SK-N-SH (cell line): ENCODE measurements at regions not wholly inside any gene's neighbourhood (a gene's known extent, or its start where the extent isn't known, plus 50 kb on each side); places are given as distances from the start of the nearest gene placed in this dataset.

ENCODE experiments used
- CTCF ChIA-PET: fragments of 300-600, 350-600 bp; formaldehyde crosslinking; extraction: SDS; loops from one replicate; lab custom pipeline; 2021; lab: Yijun Ruan, JAX
- POLR2A ChIA-PET: fragments of 350-600 bp; sonication (Branson Sonifier 250); formaldehyde crosslinking; extraction: SDS; loops from one replicate; lab custom pipeline; 2020; ENCODE audit warnings: antibody characterized with exemption, inconsistent platforms; lab: Yijun Ruan, JAX
- DNase-seq: peaks from one replicate; pipeline ENCODE4 v3.0.0; 2012
- H2AFZ ChIP-seq: fragments of 200-600 bp; sonication (generic); 2 replicates; pipeline ENCODE4 v1.8.1; 2016; ENCODE audit warnings: antibody characterized with exemption, mild to moderate bottlenecking, low read depth
- H3F3A ChIP-seq: fragments of 200-600 bp; sonication (generic); replicated peaks from 2 replicates; pipeline ENCODE3; 2016; ENCODE audit warnings: antibody characterized with exemption, mild to moderate bottlenecking; ENCODE audit not compliant: insufficient read depth
- H3K27ac ChIP-seq, 2 experiments: fragments of 200-500 bp in 1 of 2; fragments of 200-600 bp in 1 of 2; sonication (Bioruptor generic) in 1 of 2; sonication (generic), shearing (Covaris generic) in 1 of 2; 2 replicates each; pipeline versions ENCODE4 v1.5.1 to v1.6.1; 2014 to 2016; ENCODE audit warnings: low read depth in 2 of 2, inconsistent platforms in 1 of 2, low read length in 1 of 2, mild to moderate bottlenecking in 1 of 2, mixed read lengths in 1 of 2
- H3K27me3 ChIP-seq: fragments of 200-600 bp; sonication (generic), shearing (Covaris generic); 2 replicates; pipeline ENCODE4 v1.6.1; 2016; ENCODE audit warnings: mixed run types; ENCODE audit not compliant: insufficient read depth
- H3K36me3 ChIP-seq, 2 experiments: fragments of 200-500 bp in 1 of 2; fragments of 200-600 bp in 1 of 2; sonication (Bioruptor generic) in 1 of 2; sonication (generic) in 1 of 2; replicated peaks in 1 of 2; 2 replicates each; pipeline versions ENCODE3 to v1.5.1; 2014 to 2016; ENCODE audit warnings: low read length in 1 of 2, mild to moderate bottlenecking in 1 of 2; ENCODE audit not compliant: insufficient read depth in 2 of 2, control insufficient read depth in 1 of 2
- H3K4me1 ChIP-seq, 2 experiments: fragments of 200-500 bp in 1 of 2; fragments of 200-600 bp in 1 of 2; sonication (Bioruptor generic) in 1 of 2; sonication (generic), shearing (Covaris generic) in 1 of 2; 2 replicates each; pipeline versions ENCODE4 v1.5.1 to v1.6.1; 2014 to 2016; ENCODE audit warnings: low read depth in 1 of 2, low read length in 1 of 2, mixed run types in 1 of 2; ENCODE audit not compliant: insufficient read depth in 2 of 2, control insufficient read depth in 1 of 2
- H3K4me2 ChIP-seq: fragments of 200-600 bp; sonication (generic), shearing (Covaris generic); 2 replicates; pipeline ENCODE4 v1.6.1; 2017; ENCODE audit warnings: mixed run types
- H3K4me3 ChIP-seq, 2 experiments: fragments of 200-500 bp in 1 of 2; fragments of 200-600 bp in 1 of 2; sonication (Bioruptor generic) in 1 of 2; sonication (generic), shearing (Covaris generic) in 1 of 2; 2 replicates each; pipeline versions ENCODE4 v1.5.1 to v1.8.1; 2014 to 2016; ENCODE audit warnings: low read depth in 2 of 2, inconsistent platforms in 1 of 2, low read length in 1 of 2, mild to moderate bottlenecking in 1 of 2, mixed read lengths in 1 of 2, moderate library complexity in 1 of 2
- H3K79me2 ChIP-seq: fragments of 200-600 bp; sonication (generic); 2 replicates; pipeline ENCODE4 v1.8.1; 2017; ENCODE audit warnings: mild to moderate bottlenecking; ENCODE audit not compliant: insufficient read depth
- H3K9ac ChIP-seq: fragments of 200-600 bp; sonication (generic); 2 replicates; pipeline ENCODE4 v1.6.1; 2017; ENCODE audit warnings: mixed run types
- H3K9me2 ChIP-seq: fragments of 200-600 bp; sonication (generic); 2 replicates; pipeline ENCODE4 v1.6.1; 2017; ENCODE audit warnings: mixed run types
- H3K9me3 ChIP-seq: fragments of 200-600 bp; sonication (generic); 2 replicates; pipeline ENCODE4 v1.6.1; 2017; ENCODE audit warnings: mixed run types, mild to moderate bottlenecking, moderate library complexity
- H4K20me1 ChIP-seq: fragments of 200-600 bp; sonication (generic); 2 replicates; pipeline ENCODE4 v1.6.1; 2017; ENCODE audit warnings: mild to moderate bottlenecking, mixed run types; ENCODE audit not compliant: insufficient read depth
- CTCF ChIP-seq: fragments of 200-600 bp; sonication (generic); IDR thresholded peaks from 2 replicates; pipeline ENCODE4 v1.6.1; 2017; ENCODE audit warnings: antibody characterized with exemption, mild to moderate bottlenecking, moderate library complexity
- ELF1 ChIP-seq: IDR thresholded peaks from 2 replicates; pipeline ENCODE4 v1.4.0; 2012
- EP300 ChIP-seq, 2 experiments: IDR thresholded peaks; 2 replicates each; pipeline versions ENCODE4 v1.4.0 to v1.6.1; 2012; ENCODE audit warnings: borderline replicate concordance in 1 of 2, low read depth in 1 of 2, low read length in 1 of 2
- EZH2phosphoT487 ChIP-seq: fragments of 200-600 bp; sonication (generic); IDR thresholded peaks from 2 replicates; pipeline ENCODE4 v1.6.1; 2017; ENCODE audit warnings: low read depth, mixed run types, mild to moderate bottlenecking, antibody characterized with exemption, moderate library complexity, borderline replicate concordance
- FOSL2 ChIP-seq: IDR thresholded peaks from 2 replicates; pipeline ENCODE4 v1.4.0; 2012; ENCODE audit warnings: low read depth, mild to moderate bottlenecking, moderate library complexity, borderline replicate concordance
- FOXM1 ChIP-seq: IDR thresholded peaks from 2 replicates; pipeline ENCODE4 v1.4.0; 2012; ENCODE audit warnings: low read depth, mild to moderate bottlenecking
- GABPA ChIP-seq: IDR thresholded peaks from 2 replicates; pipeline ENCODE4 v1.4.0; 2012; ENCODE audit warnings: low read depth, mild to moderate bottlenecking
- GATA2 ChIP-seq: sonication (generic); formaldehyde crosslinking; IDR thresholded peaks from 2 replicates; pipeline ENCODE4 v1.5.0; 2020; ENCODE audit warnings: mild to moderate bottlenecking, missing genetic modification reagents
- IRF3 ChIP-seq: fragments of 150-350 bp; IDR thresholded peaks from 2 replicates; pipeline ENCODE4 v1.6.1; 2016; ENCODE audit warnings: mild to moderate bottlenecking, low read depth, low read length
- JUND ChIP-seq: IDR thresholded peaks from 2 replicates; pipeline ENCODE4 v1.4.0; 2012
- MAX ChIP-seq: IDR thresholded peaks from 2 replicates; pipeline ENCODE4 v1.4.0; 2012; ENCODE audit warnings: low read depth
- MEF2A ChIP-seq: IDR thresholded peaks from 2 replicates; pipeline ENCODE4 v1.4.0; 2012; ENCODE audit warnings: low read depth, borderline replicate concordance
- NRF1 ChIP-seq: IDR thresholded peaks from 2 replicates; pipeline ENCODE4 v1.6.1; 2012; ENCODE audit warnings: low read depth, mild to moderate bottlenecking, low read length
- PBX3 ChIP-seq: IDR thresholded peaks from 2 replicates; pipeline ENCODE4; 2012
- POLR2AphosphoS5 ChIP-seq: IDR thresholded peaks from 2 replicates; pipeline ENCODE4 v1.6.1; 2012; ENCODE audit warnings: low read depth, low read length
- RAD21 ChIP-seq: IDR thresholded peaks from 2 replicates; pipeline ENCODE4 v1.6.1; 2012; ENCODE audit warnings: mild to moderate bottlenecking, low read length
- RCOR1 ChIP-seq: fragments of 150-350 bp; IDR thresholded peaks from 2 replicates; pipeline ENCODE4 v1.6.1; 2017; ENCODE audit warnings: antibody characterized with exemption, low read length
- TAF1 ChIP-seq: IDR thresholded peaks from 2 replicates; pipeline ENCODE4 v1.6.1; 2012; ENCODE audit warnings: low read depth, mild to moderate bottlenecking, low read length, moderate library complexity, borderline replicate concordance
- USF1 ChIP-seq: IDR thresholded peaks from 2 replicates; pipeline ENCODE4 v1.4.0; 2012; ENCODE audit warnings: low read depth, borderline replicate concordance
- ZBTB33 ChIP-seq: IDR thresholded peaks from 2 replicates; pipeline ENCODE4 v1.4.0; 2012; ENCODE audit warnings: low read depth, borderline replicate concordance

- ChIA-PET CTCF (interaction anchor here (0.8 to 1.4 kb wide), 2 partner anchors 15 to 66 kb away, joined by 3 read pairs; no protein-coding TSS in a partner anchor), POLR2A (no interaction called here)
- Histone ChIP-seq H3F3A (peaks cover 8% of the 10 kb centered on the region), H3K9me3 (no peaks in the 10 kb centered on the region), H3K27ac (no peak overlapping the region), H2AFZ (no peak overlapping the region), H3K4me3 (no peak overlapping the region), H3K9ac (no peak overlapping the region), H3K4me2 (no peak overlapping the region), H3K9me2 (no peaks in the 10 kb centered on the region), H3K27me3 (no peaks in the 10 kb centered on the region), H3K36me3 (no peaks in the 10 kb centered on the region), H3K4me1 (peaks cover 6 to 43% of the 10 kb centered on the region in 2 experiments), H3K79me2 (no peaks in the 10 kb centered on the region), H4K20me1 (no peaks in the 10 kb centered on the region)
- no peak for TF ChIP-seq USF1
- TF ChIP-seq RAD21 = no peak
- no peak for TF ChIP-seq EZH2phosphoT487
- no peak for TF ChIP-seq FOSL2
- no peak for TF ChIP-seq PBX3
- no peak for TF ChIP-seq ZBTB33
- TF ChIP-seq TAF1 = no peak
- no peak for TF ChIP-seq EP300 (IDR thresholded peaks at IDR 0.05; ENCODE audit: borderline replicate concordance in 1 of 2, low read depth in 1 of 2, low read length in 1 of 2)
- no peak for TF ChIP-seq CTCF
- no peak for TF ChIP-seq RCOR1
- no peak for TF ChIP-seq GATA2
- no peak for TF ChIP-seq MEF2A
- no peak for TF ChIP-seq ELF1
- no peak for TF ChIP-seq GABPA
- no peak for TF ChIP-seq FOXM1
- TF ChIP-seq IRF3 = no peak
- no peak for TF ChIP-seq MAX
- TF ChIP-seq POLR2AphosphoS5 = no peak
- no peak for TF ChIP-seq JUND
- TF ChIP-seq NRF1 = no peak
- DNase-seq = no peak
Observed at GRCh38 chr11:10390375-10390774, 64.7 kb upstream of the AMPD3 start.
